ENCODE measurements at regions not wholly inside any gene's neighbourhood (a gene's known extent, or its start where the extent isn't known, plus 50 kb on each side); places are given as distances from the start of the nearest gene placed in this dataset.

- TF ChIP-seq ZNF354B (CRISPR knock-in tag; IDR thresholded peaks at IDR 0.05) (no peak), SAFB (IDR thresholded peaks at IDR 0.05; ENCODE audit: borderline replicate concordance, low read depth, low read length) (no peak), ELF1 (tag; IDR thresholded peaks at IDR 0.05) (no peak), MTF1 (CRISPR knock-in tag; IDR thresholded peaks at IDR 0.05; ENCODE audit: borderline replicate concordance) (no peak), KLF10 (CRISPR knock-in tag; IDR thresholded peaks at IDR 0.05) (no peak), CC2D1A (IDR thresholded peaks at IDR 0.05) (no peak), ZNF146 (CRISPR knock-in tag; IDR thresholded peaks at IDR 0.05; ENCODE audit: unreplicated experiment) (no peak), PRDM10 (IDR thresholded peaks at IDR 0.05; ENCODE audit: partially characterized antibody) (no peak), ATF1 (CRISPR knock-in tag; IDR thresholded peaks at IDR 0.05) (no peak), ATF1 (tag; IDR thresholded peaks at IDR 0.05) (no peak), IRF2 (CRISPR knock-in tag; IDR thresholded peaks at IDR 0.05) (no peak), NKRF (IDR thresholded peaks at IDR 0.05; ENCODE audit: borderline replicate concordance) (no peak)
- CTCF ChIA-PET (ENCODE audit: low intra/inter-chr PET ratio), result no interaction called here
These were observed 282.1 kb upstream of the GRIP1 start for GRCh38 chr12:66960704-66961690.

More at GRCh38 chr12:66960704-66961690, 282.1 kb upstream of the GRIP1 start:
- no peak overlapping the region for H3K9ac ChIP-seq (ENCODE audit: insufficient read depth in 1 of 2, low read depth in 2 of 2, low read length in 2 of 2)
- ATAC-seq (no peak), FAIRE-seq (no peak), DNase-seq (ENCODE audit: extremely low read depth in 1 of 4, low spot score in 3 of 4) (no peak)
- no TSS peak for BruUV-seq (replicated peaks)
- POLR2A ChIA-PET, result interaction anchor here (1.2 kb wide), 1 partner anchor 13 kb away, joined by 3 read pairs; no protein-coding TSS in a partner anchor
- in situ Hi-C loops (cut with MboI) (no loop called here), intact Hi-C loops (cut with micrococcal nuclease) (no loop called here)
- H3K27me3 ChIP-seq (ENCODE audit: control insufficient read depth in 2 of 2, insufficient read depth in 2 of 2, low read length in 2 of 2), result no peaks in the 10 kb centered on the region
- no peaks in the 10 kb centered on the region for H3K4me1 ChIP-seq (replicated peaks in 1 of 2; ENCODE audit: control insufficient read depth in 2 of 2, insufficient read depth in 2 of 2, low read length in 2 of 2)
- no peaks in the 10 kb centered on the region for H4K20me1 ChIP-seq (replicated peaks; ENCODE audit: control insufficient read depth, insufficient read depth, low read length)
- no peaks in the 10 kb centered on the region for H3K36me3 ChIP-seq (ENCODE audit: control insufficient read depth, insufficient read depth, low read length)
- H3K4me3 ChIP-seq, result no peak overlapping the region
- H3K27ac ChIP-seq (ENCODE audit: extremely low read depth, low read depth, low read length), result no peak overlapping the region
- no peaks in the 10 kb centered on the region for H3K79me2 ChIP-seq (ENCODE audit: control insufficient read depth, insufficient read depth, low read length)
- H3K4me2 ChIP-seq (ENCODE audit: insufficient read depth, low read length), result no peak overlapping the region
- 4% methylated on average over 6 of the region's 6 CpGs for WGBS (ENCODE audit: insufficient coverage, low coverage, missing lambda C conversion rate)
- no peaks in the 10 kb centered on the region for H3K9me1 ChIP-seq (ENCODE audit: control insufficient read depth, insufficient read depth, low read length)
- no peak overlapping the region for H2AFZ ChIP-seq (ENCODE audit: low read depth, low read length)
- H3K9me3 ChIP-seq (replicated peaks; ENCODE audit: control insufficient read depth, insufficient read depth, low read depth, low read length), result no peaks in the 10 kb centered on the region

Data from K562 (cell line).